Endothelial cell (in vitro differentiated cells): ENCODE measurements at regions not wholly inside any gene's neighbourhood (a gene's known extent, or its start where the extent isn't known, plus 50 kb on each side); places are given as distances from the start of the nearest gene placed in this dataset.

Experiments
- DNase-seq: peaks from one replicate; pipeline ENCODE4 v3.0.0; 2021; ENCODE audit warnings: low spot score
- H3K27ac Mint-ChIP-seq: one replicate; pipeline ENCODE4 v1.8.0; 2021; ENCODE audit warnings: mixed read lengths, inconsistent platforms; ENCODE audit not compliant: unreplicated experiment
- H3K27me3 Mint-ChIP-seq: one replicate; pipeline ENCODE4 v1.8.0; 2021; ENCODE audit warnings: mild to moderate bottlenecking, moderate library complexity, mixed read lengths, inconsistent platforms; ENCODE audit not compliant: unreplicated experiment
- H3K36me3 Mint-ChIP-seq: one replicate; pipeline ENCODE4 v1.8.0; 2021; ENCODE audit warnings: mild to moderate bottlenecking, low read depth, mixed read lengths, inconsistent platforms; ENCODE audit not compliant: unreplicated experiment
- H3K4me1 Mint-ChIP-seq: one replicate; pipeline ENCODE4 v1.8.0; 2021; ENCODE audit warnings: mild to moderate bottlenecking, mixed read lengths, inconsistent platforms; ENCODE audit not compliant: unreplicated experiment
- H3K4me3 Mint-ChIP-seq: one replicate; pipeline ENCODE4 v1.8.0; 2021; ENCODE audit warnings: mild to moderate bottlenecking, mixed read lengths, inconsistent platforms; ENCODE audit not compliant: unreplicated experiment
- H3K9me3 Mint-ChIP-seq: one replicate; pipeline ENCODE4 v1.8.0; 2021; ENCODE audit warnings: mixed read lengths, inconsistent platforms; ENCODE audit not compliant: unreplicated experiment
- TF ChIP-seq, protein P1 (sequence below): fragments of 200-600 bp; sonication (generic); IDR thresholded peaks from one replicate; pipeline ENCODE4 v1.5.0; 2021; ENCODE audit warnings: antibody characterized with exemption; ENCODE audit not compliant: unreplicated experiment

DNA sequence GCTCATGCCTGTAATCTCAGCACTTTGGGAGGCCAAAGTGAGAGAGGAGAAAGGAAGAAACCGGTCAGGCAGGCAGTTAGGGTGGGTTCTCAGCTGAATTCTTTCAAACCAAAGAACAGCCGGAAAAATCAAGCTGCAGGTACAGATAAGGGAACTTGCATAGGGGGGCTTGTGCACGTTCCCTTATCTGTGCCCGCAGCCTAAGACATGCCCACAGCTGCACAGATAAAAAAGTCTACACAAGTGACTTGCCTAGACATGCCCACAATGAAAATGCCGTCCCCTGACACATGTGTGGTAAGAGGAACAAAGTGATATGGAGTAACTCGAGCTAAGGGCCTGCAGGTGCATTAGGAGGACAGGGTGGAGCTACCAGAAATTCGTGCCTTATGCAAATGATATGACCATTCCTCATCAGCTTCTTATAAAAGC is 175.8 kb upstream of the SALL4 start:
- Mint-ChIP-seq H3K27me3 (peaks cover 3% of the 10 kb centered on the region), H3K36me3 (peaks cover 4% of the 10 kb centered on the region), H3K4me1 (no peaks in the 10 kb centered on the region), H3K4me3 (no peak overlapping the region), H3K27ac (no peak overlapping the region), H3K9me3 (no peaks in the 10 kb centered on the region)
- no peak for DNase-seq
- TF ChIP-seq, protein P1, sequence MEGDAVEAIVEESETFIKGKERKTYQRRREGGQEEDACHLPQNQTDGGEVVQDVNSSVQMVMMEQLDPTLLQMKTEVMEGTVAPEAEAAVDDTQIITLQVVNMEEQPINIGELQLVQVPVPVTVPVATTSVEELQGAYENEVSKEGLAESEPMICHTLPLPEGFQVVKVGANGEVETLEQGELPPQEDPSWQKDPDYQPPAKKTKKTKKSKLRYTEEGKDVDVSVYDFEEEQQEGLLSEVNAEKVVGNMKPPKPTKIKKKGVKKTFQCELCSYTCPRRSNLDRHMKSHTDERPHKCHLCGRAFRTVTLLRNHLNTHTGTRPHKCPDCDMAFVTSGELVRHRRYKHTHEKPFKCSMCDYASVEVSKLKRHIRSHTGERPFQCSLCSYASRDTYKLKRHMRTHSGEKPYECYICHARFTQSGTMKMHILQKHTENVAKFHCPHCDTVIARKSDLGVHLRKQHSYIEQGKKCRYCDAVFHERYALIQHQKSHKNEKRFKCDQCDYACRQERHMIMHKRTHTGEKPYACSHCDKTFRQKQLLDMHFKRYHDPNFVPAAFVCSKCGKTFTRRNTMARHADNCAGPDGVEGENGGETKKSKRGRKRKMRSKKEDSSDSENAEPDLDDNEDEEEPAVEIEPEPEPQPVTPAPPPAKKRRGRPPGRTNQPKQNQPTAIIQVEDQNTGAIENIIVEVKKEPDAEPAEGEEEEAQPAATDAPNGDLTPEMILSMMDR, result no peak

DNA sequence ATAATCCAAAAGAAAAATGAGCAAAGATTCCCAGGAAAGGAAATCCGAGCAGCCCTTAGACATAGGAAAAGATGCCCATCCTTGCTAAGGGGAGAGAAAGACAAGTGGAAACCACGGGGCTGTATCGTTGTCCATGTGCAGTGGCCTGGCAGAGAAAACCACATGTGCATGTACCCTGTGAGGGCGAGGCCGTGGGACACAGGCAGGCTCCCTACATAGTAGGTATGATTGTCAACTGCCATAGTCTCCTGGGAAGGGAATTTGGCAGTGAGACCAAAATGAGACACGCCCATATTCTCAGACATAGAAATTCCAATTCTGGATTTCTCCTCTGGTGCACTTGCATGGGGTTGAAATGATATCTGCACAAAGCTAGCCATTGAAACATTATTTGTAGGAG is 169.7 kb upstream of the SALL4 start:
- DNase-seq, result no peak
- H3K9me3 Mint-ChIP-seq, result no peaks in the 10 kb centered on the region
- H3K4me1 Mint-ChIP-seq, result no peaks in the 10 kb centered on the region
- no peak overlapping the region for H3K4me3 Mint-ChIP-seq
- H3K27ac Mint-ChIP-seq, result no peak overlapping the region
- H3K27me3 Mint-ChIP-seq, result no peaks in the 10 kb centered on the region
- TF ChIP-seq, protein P1, result no peak
- H3K36me3 Mint-ChIP-seq, result no peaks in the 10 kb centered on the region

DNA sequence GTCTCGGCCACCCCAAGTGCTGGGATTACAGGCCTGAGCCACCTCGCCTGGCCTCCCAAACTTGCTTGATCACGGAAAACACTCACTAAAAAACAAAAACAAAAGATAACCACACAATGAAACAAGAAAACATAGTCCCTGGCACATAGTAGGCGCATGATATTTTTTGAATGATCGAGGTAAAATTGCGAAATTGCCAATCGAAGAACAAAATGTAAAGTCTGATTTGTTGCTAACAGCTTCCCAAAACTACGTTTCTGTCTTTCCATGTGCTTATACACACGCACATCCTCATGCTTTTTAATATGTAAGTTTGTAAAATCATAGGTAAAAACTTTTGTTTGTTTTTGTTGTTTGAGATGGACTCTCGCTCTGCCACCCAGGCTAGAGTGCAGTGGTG is 168.5 kb upstream of the SALL4 start:
- Mint-ChIP-seq H3K9me3 (no peaks in the 10 kb centered on the region), H3K27me3 (no peaks in the 10 kb centered on the region), H3K27ac (no peak overlapping the region), H3K4me3 (no peak overlapping the region), H3K4me1 (no peaks in the 10 kb centered on the region), H3K36me3 (no peaks in the 10 kb centered on the region)
- DNase-seq, result no peak
- TF ChIP-seq, protein P1, result no peak

DNA sequence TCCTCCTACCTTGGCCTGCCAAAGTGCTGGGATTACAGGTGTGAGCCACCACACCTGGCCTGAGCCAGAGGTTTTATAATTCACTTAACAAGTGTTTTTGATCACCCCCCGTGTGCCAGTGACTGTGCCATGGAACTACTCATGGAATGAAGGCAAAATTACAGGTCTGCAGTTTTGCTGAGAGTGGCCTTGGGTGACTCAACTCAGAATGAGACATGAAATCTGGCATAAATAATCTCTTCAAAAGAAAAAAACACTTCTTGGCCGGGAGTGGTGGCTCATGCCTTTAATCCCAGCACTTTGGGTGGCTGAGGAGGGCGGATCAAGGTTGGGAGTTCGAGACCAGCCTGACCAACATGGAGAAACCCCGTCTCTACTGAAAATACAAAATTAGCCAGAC is 166.9 kb upstream of the SALL4 start:
- H3K4me3 Mint-ChIP-seq, result no peak overlapping the region
- no peaks in the 10 kb centered on the region for H3K4me1 Mint-ChIP-seq
- no peaks in the 10 kb centered on the region for H3K27me3 Mint-ChIP-seq

DNA sequence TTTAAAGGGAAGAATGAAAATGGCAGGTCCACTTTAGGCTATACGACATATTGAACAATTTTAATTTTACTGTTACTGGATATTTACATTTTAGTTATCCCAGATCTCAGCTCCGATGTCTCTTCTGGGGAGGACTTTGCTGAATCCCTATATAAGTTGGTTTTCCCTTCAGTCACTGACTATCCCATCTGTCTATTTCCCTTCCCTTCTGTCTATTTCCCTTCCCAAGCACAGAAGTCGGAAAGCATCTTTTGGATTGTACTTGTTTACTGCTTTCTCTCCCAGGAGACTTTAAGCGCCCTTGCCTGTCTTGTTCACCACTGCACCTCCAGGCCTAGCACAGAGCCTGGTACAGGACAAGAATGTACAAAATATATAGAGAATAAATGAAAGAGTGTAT is 165.8 kb upstream of the SALL4 start:
- TF ChIP-seq, protein P1, result no peak
- H3K4me1 Mint-ChIP-seq, result no peaks in the 10 kb centered on the region
- H3K4me3 Mint-ChIP-seq, result no peak overlapping the region
- DNase-seq, result no peak
- no peaks in the 10 kb centered on the region for H3K27me3 Mint-ChIP-seq
- H3K36me3 Mint-ChIP-seq, result no peaks in the 10 kb centered on the region
- no peaks in the 10 kb centered on the region for H3K9me3 Mint-ChIP-seq
- H3K27ac Mint-ChIP-seq, result no peak overlapping the region

More for the DNA sequence above, 166.9 kb upstream of the SALL4 start:
- H3K27ac Mint-ChIP-seq, result no peak overlapping the region
- TF ChIP-seq, protein P1, result no peak
- no peaks in the 10 kb centered on the region for H3K36me3 Mint-ChIP-seq
- H3K9me3 Mint-ChIP-seq, result no peaks in the 10 kb centered on the region
- no peak for DNase-seq
